K562 (cell line): ENCODE measurements at regions not wholly inside any gene's neighbourhood (a gene's known extent, or its start where the extent isn't known, plus 50 kb on each side); places are given as distances from the start of the nearest gene placed in this dataset.

Source experiments
- ATF1 ChIP-seq, 2 experiments: fragments of 450-650 bp in 1 of 2; IDR thresholded peaks; 2 replicates each; pipeline ENCODE4 v1.6.1; 2016; ENCODE audit warnings: missing compliant biosample characterization in 1 of 2, missing genetic modification characterization in 1 of 2
- POLR3G ChIP-seq: IDR thresholded peaks from 2 replicates; pipeline ENCODE4 v1.6.1; 2011; ENCODE audit not compliant: insufficient read length, insufficient replicate concordance; ENCODE audit errors: extremely low read depth
- RBM25 ChIP-seq: fragments of 200-400 bp; formaldehyde crosslinking; IDR thresholded peaks from 2 replicates; pipeline ENCODE4 v1.6.1; 2018; ENCODE audit warnings: low read length, low read depth, moderate library complexity; ENCODE audit not compliant: severe bottlenecking
- RREB1 ChIP-seq: fragments of 250-450 bp; sonication (Bioruptor Pico); IDR thresholded peaks from 2 replicates; pipeline ENCODE4 v1.4.0; 2020
- ZBTB33 ChIP-seq: sonication (generic); formaldehyde crosslinking; IDR thresholded peaks from 2 replicates; pipeline ENCODE4 v1.8.1; 2023; ENCODE audit warnings: mild to moderate bottlenecking, missing genetic modification reagents

GRCh38 chr2:126970583-126970982 lies 71.9 kb downstream of the TEX51 start (continued):
- no peak for TF ChIP-seq RREB1 (CRISPR knock-in tag)
- no peak for TF ChIP-seq POLR3G
- no peak for TF ChIP-seq ZBTB33 (CRISPR knock-in tag)
- TF ChIP-seq RBM25 = no peak
- no peak for TF ChIP-seq ATF1 (CRISPR knock-in tag; IDR thresholded peaks at IDR 0.05)
- no peak for TF ChIP-seq ATF1 (tag; IDR thresholded peaks at IDR 0.05)
